ENCODE measurements at regions not wholly inside any gene's neighbourhood (a gene's known extent, or its start where the extent isn't known, plus 50 kb on each side); places are given as distances from the start of the nearest gene placed in this dataset.

DNA sequence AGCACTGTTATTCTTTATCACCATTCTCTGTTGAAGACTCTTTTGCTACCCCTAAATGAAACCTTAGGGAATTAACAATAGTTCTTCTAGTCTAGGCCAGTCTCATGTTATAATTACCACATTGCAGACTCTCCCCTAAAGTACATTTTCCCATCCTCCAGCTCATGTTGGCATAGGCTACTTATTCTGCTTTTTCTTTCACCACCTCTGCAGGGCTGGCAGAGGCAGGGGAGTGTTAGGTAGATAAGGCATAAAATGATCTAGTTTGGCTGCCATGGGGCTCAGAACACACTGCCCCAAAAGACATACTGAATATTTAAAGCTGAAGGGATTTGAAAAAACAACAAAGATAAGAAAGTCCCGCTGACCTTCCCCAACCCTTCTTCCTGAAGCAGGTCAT lies 82.7 kb upstream of the RFC3 start:
- TF ChIP-seq, protein P1, sequence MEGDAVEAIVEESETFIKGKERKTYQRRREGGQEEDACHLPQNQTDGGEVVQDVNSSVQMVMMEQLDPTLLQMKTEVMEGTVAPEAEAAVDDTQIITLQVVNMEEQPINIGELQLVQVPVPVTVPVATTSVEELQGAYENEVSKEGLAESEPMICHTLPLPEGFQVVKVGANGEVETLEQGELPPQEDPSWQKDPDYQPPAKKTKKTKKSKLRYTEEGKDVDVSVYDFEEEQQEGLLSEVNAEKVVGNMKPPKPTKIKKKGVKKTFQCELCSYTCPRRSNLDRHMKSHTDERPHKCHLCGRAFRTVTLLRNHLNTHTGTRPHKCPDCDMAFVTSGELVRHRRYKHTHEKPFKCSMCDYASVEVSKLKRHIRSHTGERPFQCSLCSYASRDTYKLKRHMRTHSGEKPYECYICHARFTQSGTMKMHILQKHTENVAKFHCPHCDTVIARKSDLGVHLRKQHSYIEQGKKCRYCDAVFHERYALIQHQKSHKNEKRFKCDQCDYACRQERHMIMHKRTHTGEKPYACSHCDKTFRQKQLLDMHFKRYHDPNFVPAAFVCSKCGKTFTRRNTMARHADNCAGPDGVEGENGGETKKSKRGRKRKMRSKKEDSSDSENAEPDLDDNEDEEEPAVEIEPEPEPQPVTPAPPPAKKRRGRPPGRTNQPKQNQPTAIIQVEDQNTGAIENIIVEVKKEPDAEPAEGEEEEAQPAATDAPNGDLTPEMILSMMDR (IDR thresholded peaks at IDR 0.05): no peak
- no peak for TF ChIP-seq SIN3A (IDR thresholded peaks at IDR 0.05; ENCODE audit: borderline replicate concordance, insufficient read depth, low read depth, low read length)
- no peak for TF ChIP-seq POLR2AphosphoS5 (IDR thresholded peaks at IDR 0.05; ENCODE audit: low read depth, low read length)
- no peak for TF ChIP-seq REST (IDR thresholded peaks at IDR 0.05; ENCODE audit: insufficient read depth in 1 of 2, low read depth in 2 of 2, low read length in 1 of 2)

All from Panc1 (cell line).